ENCODE measurements at regions not wholly inside any gene's neighbourhood (a gene's known extent, or its start where the extent isn't known, plus 50 kb on each side); places are given as distances from the start of the nearest gene placed in this dataset.

GRCh38 chr4:123606946-123607542, 210.4 kb downstream of the SPRY1 start:
- H3K9ac ChIP-seq (ENCODE audit: low read length) = no peak overlapping the region
- no peaks in the 10 kb centered on the region for H3K36me3 ChIP-seq (replicated peaks; ENCODE audit: insufficient read depth, low read length)
- H4K20me1 ChIP-seq (ENCODE audit: insufficient read depth, low read length) = no peaks in the 10 kb centered on the region
- no peak overlapping the region for H3K4me3 ChIP-seq (ENCODE audit: low read length)
- H3K4me1 ChIP-seq (ENCODE audit: low read length) = no peaks in the 10 kb centered on the region
- H3F3A ChIP-seq (ENCODE audit: insufficient read depth, low read length) = no peaks in the 10 kb centered on the region
- DNase-seq = no peak
- H3K27ac ChIP-seq (ENCODE audit: low read length) = no peak overlapping the region
- H3K9me3 ChIP-seq (replicated peaks; ENCODE audit: insufficient read depth, low read length) = no peaks in the 10 kb centered on the region
- no peak overlapping the region for H2AFZ ChIP-seq (ENCODE audit: low read length)
- no peaks in the 10 kb centered on the region for H3K9me2 ChIP-seq (replicated peaks; ENCODE audit: insufficient read depth, low read length)
- no peaks in the 10 kb centered on the region for H3K27me3 ChIP-seq (replicated peaks; ENCODE audit: insufficient read depth, low read length)
- no peaks in the 10 kb centered on the region for H3K79me2 ChIP-seq (ENCODE audit: low read length)
- TF ChIP-seq, protein P1, sequence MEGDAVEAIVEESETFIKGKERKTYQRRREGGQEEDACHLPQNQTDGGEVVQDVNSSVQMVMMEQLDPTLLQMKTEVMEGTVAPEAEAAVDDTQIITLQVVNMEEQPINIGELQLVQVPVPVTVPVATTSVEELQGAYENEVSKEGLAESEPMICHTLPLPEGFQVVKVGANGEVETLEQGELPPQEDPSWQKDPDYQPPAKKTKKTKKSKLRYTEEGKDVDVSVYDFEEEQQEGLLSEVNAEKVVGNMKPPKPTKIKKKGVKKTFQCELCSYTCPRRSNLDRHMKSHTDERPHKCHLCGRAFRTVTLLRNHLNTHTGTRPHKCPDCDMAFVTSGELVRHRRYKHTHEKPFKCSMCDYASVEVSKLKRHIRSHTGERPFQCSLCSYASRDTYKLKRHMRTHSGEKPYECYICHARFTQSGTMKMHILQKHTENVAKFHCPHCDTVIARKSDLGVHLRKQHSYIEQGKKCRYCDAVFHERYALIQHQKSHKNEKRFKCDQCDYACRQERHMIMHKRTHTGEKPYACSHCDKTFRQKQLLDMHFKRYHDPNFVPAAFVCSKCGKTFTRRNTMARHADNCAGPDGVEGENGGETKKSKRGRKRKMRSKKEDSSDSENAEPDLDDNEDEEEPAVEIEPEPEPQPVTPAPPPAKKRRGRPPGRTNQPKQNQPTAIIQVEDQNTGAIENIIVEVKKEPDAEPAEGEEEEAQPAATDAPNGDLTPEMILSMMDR (IDR thresholded peaks at IDR 0.05; ENCODE audit: low read length) = no peak
- TF ChIP-seq EZH2 (optimal IDR thresholded peaks at IDR 0.05; ENCODE audit: low read depth, low read length) = no peak
- no peak for TF ChIP-seq EZH2phosphoT487 (IDR thresholded peaks at IDR 0.05; ENCODE audit: low read length)
- no peak overlapping the region for H3K4me2 ChIP-seq (ENCODE audit: low read depth, low read length)

GRCh38 chr4:123609829-123610228, 213.2 kb downstream of the SPRY1 start:
- Histone ChIP-seq H3K9me2 (replicated peaks; ENCODE audit: insufficient read depth, low read length) (no peaks in the 10 kb centered on the region), H3K27ac (ENCODE audit: low read length) (no peak overlapping the region)
- TF ChIP-seq, protein P1 (IDR thresholded peaks at IDR 0.05; ENCODE audit: low read length) = no peak
- TF ChIP-seq EZH2phosphoT487 (IDR thresholded peaks at IDR 0.05; ENCODE audit: low read length) (no peak), EZH2 (optimal IDR thresholded peaks at IDR 0.05; ENCODE audit: low read depth, low read length) (no peak)

DNA sequence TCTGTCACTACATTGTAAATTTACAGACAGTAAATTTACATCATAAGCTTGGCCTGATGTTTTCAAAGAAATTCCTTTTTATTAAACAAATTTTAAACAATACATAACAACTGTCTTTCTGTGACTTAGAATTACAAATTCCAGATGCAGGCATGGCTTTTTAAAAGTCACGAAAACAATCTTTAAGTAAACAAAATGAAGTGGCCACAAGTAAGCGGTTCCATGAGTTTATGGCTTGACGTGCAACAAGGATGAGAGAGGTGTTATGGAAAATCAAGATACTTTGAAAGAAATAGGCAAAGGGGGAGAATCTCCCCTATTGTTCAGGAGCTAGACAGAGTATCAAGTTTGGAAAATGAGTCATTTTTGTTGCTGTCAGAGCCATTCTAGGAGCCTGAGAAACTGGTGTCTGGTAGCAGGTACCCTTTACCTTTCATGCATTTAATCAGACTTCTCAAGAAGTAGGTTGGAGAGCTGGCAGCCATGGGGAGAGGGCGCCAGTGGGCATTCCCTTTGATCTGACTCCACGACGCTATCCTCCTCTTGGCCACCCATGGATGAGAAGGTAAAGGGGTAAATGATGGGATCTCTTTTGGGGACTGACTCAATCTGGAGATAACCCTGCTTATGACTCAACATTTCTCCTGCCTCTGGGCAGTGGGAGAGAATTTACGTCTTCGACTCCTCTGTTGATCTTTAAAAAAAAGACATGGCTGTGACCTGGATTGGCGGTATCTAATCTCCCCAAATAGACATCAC, 217.2 kb downstream of the SPRY1 start:
- Histone ChIP-seq H3K4me3 (ENCODE audit: low read length) (no peak overlapping the region), H3K27me3 (replicated peaks; ENCODE audit: insufficient read depth, low read length) (no peaks in the 10 kb centered on the region), H3K9ac (ENCODE audit: low read length) (no peak overlapping the region), H3K79me2 (ENCODE audit: low read length) (no peaks in the 10 kb centered on the region), H3K4me2 (ENCODE audit: low read depth, low read length) (no peak overlapping the region), H3K36me3 (replicated peaks; ENCODE audit: insufficient read depth, low read length) (no peaks in the 10 kb centered on the region), H3F3A (ENCODE audit: insufficient read depth, low read length) (no peaks in the 10 kb centered on the region), H3K9me3 (replicated peaks; ENCODE audit: insufficient read depth, low read length) (no peaks in the 10 kb centered on the region), H3K4me1 (ENCODE audit: low read length) (no peaks in the 10 kb centered on the region), H4K20me1 (ENCODE audit: insufficient read depth, low read length) (no peaks in the 10 kb centered on the region), H3K27ac (ENCODE audit: low read length) (no peak overlapping the region), H2AFZ (ENCODE audit: low read length) (no peak overlapping the region), H3K9me2 (replicated peaks; ENCODE audit: insufficient read depth, low read length) (no peaks in the 10 kb centered on the region)
- DNase-seq = no peak
- TF ChIP-seq EZH2 (optimal IDR thresholded peaks at IDR 0.05; ENCODE audit: low read depth, low read length) (no peak), EZH2phosphoT487 (IDR thresholded peaks at IDR 0.05; ENCODE audit: low read length) (no peak)
- TF ChIP-seq, protein P1 (IDR thresholded peaks at IDR 0.05; ENCODE audit: low read length) = no peak

More at GRCh38 chr4:123609829-123610228, 213.2 kb downstream of the SPRY1 start:
- no peaks in the 10 kb centered on the region for H3K36me3 ChIP-seq (replicated peaks; ENCODE audit: insufficient read depth, low read length)
- no peak for DNase-seq
- H3K4me1 ChIP-seq (ENCODE audit: low read length) = no peaks in the 10 kb centered on the region
- H2AFZ ChIP-seq (ENCODE audit: low read length) = no peak overlapping the region
- no peaks in the 10 kb centered on the region for H4K20me1 ChIP-seq (ENCODE audit: insufficient read depth, low read length)
- H3F3A ChIP-seq (ENCODE audit: insufficient read depth, low read length) = no peaks in the 10 kb centered on the region
- H3K27me3 ChIP-seq (replicated peaks; ENCODE audit: insufficient read depth, low read length) = no peaks in the 10 kb centered on the region
- no peak overlapping the region for H3K9ac ChIP-seq (ENCODE audit: low read length)
- no peaks in the 10 kb centered on the region for H3K9me3 ChIP-seq (replicated peaks; ENCODE audit: insufficient read depth, low read length)
- no peaks in the 10 kb centered on the region for H3K79me2 ChIP-seq (ENCODE audit: low read length)
- H3K4me2 ChIP-seq (ENCODE audit: low read depth, low read length) = no peak overlapping the region
- no peak overlapping the region for H3K4me3 ChIP-seq (ENCODE audit: low read length)

Data from MM.1S (cell line).